ENCODE measurements at regions not wholly inside any gene's neighbourhood (a gene's known extent, or its start where the extent isn't known, plus 50 kb on each side); places are given as distances from the start of the nearest gene placed in this dataset.

GRCh38 chr1:81590171-81590570 is 210.6 kb upstream of the ADGRL2 start:
- TF ChIP-seq CTCF (IDR thresholded peaks at IDR 0.05) (no peak), POLR2A (IDR thresholded peaks at IDR 0.05) (no peak)

All from adrenal gland (tissue), 5 donors.